Stimulated activated naive B cell treated with anti-CD40 and anti-IgM and Interleukin-4, amounts not matched to agents 10 μg/mL and 1 μg/mL and 100 μg/mL, for 72 hours (primary cell): ENCODE measurements at regions not wholly inside any gene's neighbourhood (a gene's known extent, or its start where the extent isn't known, plus 50 kb on each side); places are given as distances from the start of the nearest gene placed in this dataset.

Experiments
- ATAC-seq, 2 donors: fragments of 150-1000 bp; cut with Tn5 transposase; replicated peaks; 2 replicates each; pipeline ENCODE4 v1.10.0; 2021; ENCODE audit warnings: moderate library complexity in 1 of 2
- DNase-seq: peaks from one replicate; pipeline ENCODE4 v3.0.0; 2021
- H3K27ac Mint-ChIP-seq: one replicate; pipeline ENCODE4 v1.8.0; 2022; ENCODE audit warnings: mild to moderate bottlenecking, mixed read lengths
- H3K27me3 Mint-ChIP-seq, 2 donors: one replicate each; pipeline ENCODE4 v1.8.0; 2022; ENCODE audit warnings: mixed read lengths in 2 of 2
- H3K36me3 Mint-ChIP-seq, 2 donors: one replicate each; pipeline ENCODE4 v1.8.0; 2022; ENCODE audit warnings: mixed read lengths in 2 of 2, mild to moderate bottlenecking in 1 of 2
- H3K4me1 Mint-ChIP-seq, 2 donors: one replicate each; pipeline ENCODE4 v1.8.0; 2022; ENCODE audit warnings: mixed read lengths in 2 of 2, mild to moderate bottlenecking in 1 of 2
- H3K4me3 Mint-ChIP-seq, 2 donors: one replicate each; pipeline ENCODE4 v1.8.0; 2022; ENCODE audit warnings: mild to moderate bottlenecking in 2 of 2, mixed read lengths in 2 of 2, moderate library complexity in 1 of 2
- H3K9me3 Mint-ChIP-seq, 2 donors: one replicate each; pipeline ENCODE4 v1.8.0; 2022; ENCODE audit warnings: mixed read lengths in 2 of 2, mild to moderate bottlenecking in 1 of 2

- H3K27me3 Mint-ChIP-seq, result no peaks in the 10 kb centered on the region
- no peaks in the 10 kb centered on the region for H3K9me3 Mint-ChIP-seq
- no peak for DNase-seq
- peak; percentile 47 to 60 for ATAC-seq
- no peak overlapping the region for H3K4me3 Mint-ChIP-seq
- no peak overlapping the region for H3K27ac Mint-ChIP-seq
- H3K4me1 Mint-ChIP-seq, result no peaks in the 10 kb centered on the region
- peaks cover 0 to 6% of the 10 kb centered on the region in 2 donors for H3K36me3 Mint-ChIP-seq
These were observed 157.7 kb upstream of the POU5F2 start for GRCh38 chr5:93899026-93899600.

GRCh38 chr5:93894601-93895354 lies 153.4 kb upstream of the POU5F2 start:
- H3K36me3 Mint-ChIP-seq, result peaks cover 0 to 6% of the 10 kb centered on the region in 2 donors
- no peaks in the 10 kb centered on the region for H3K4me1 Mint-ChIP-seq
- no peak for ATAC-seq
- DNase-seq, result no peak
- no peak overlapping the region for H3K4me3 Mint-ChIP-seq
- H3K9me3 Mint-ChIP-seq, result no peaks in the 10 kb centered on the region
- H3K27me3 Mint-ChIP-seq, result no peaks in the 10 kb centered on the region
- no peak overlapping the region for H3K27ac Mint-ChIP-seq

- H3K36me3 Mint-ChIP-seq, result peaks cover 0 to 6% of the 10 kb centered on the region in 2 donors
- no peaks in the 10 kb centered on the region for H3K4me1 Mint-ChIP-seq
- ATAC-seq (no peak), DNase-seq (no peak)
- no peaks in the 10 kb centered on the region for H3K9me3 Mint-ChIP-seq
- H3K4me3 Mint-ChIP-seq, result no peak overlapping the region
- no peak overlapping the region for H3K27ac Mint-ChIP-seq
- no peaks in the 10 kb centered on the region for H3K27me3 Mint-ChIP-seq
These were observed 151.7 kb upstream of the POU5F2 start for GRCh38 chr5:93893075-93893474.

- ATAC-seq, result no peak
- Mint-ChIP-seq H3K36me3 (peaks cover 0 to 6% of the 10 kb centered on the region in 2 donors), H3K4me3 (no peak overlapping the region), H3K4me1 (no peaks in the 10 kb centered on the region), H3K27ac (no peak overlapping the region), H3K27me3 (no peaks in the 10 kb centered on the region), H3K9me3 (no peaks in the 10 kb centered on the region)
- no peak for DNase-seq
These were observed 151.1 kb upstream of the POU5F2 start for GRCh38 chr5:93892481-93892880.

GRCh38 chr5:93891491-93892480 lies 150.4 kb upstream of the POU5F2 start:
- Mint-ChIP-seq H3K4me3 (no peak overlapping the region), H3K4me1 (peaks cover 3 to 7% of the 10 kb centered on the region in 2 donors), H3K9me3 (no peaks in the 10 kb centered on the region), H3K27me3 (no peaks in the 10 kb centered on the region), H3K27ac (no peak overlapping the region), H3K36me3 (peaks cover 0 to 6% of the 10 kb centered on the region in 2 donors)
- ATAC-seq (no peak), DNase-seq (no peak)

- DNase-seq (no peak), ATAC-seq (no peak)
- H3K36me3 Mint-ChIP-seq, result peaks cover 0 to 6% of the 10 kb centered on the region in 2 donors
- no peaks in the 10 kb centered on the region for H3K27me3 Mint-ChIP-seq
- H3K4me1 Mint-ChIP-seq, result peaks cover 8 to 18% of the 10 kb centered on the region in 2 donors
- H3K9me3 Mint-ChIP-seq, result no peaks in the 10 kb centered on the region
- H3K27ac Mint-ChIP-seq, result no peak overlapping the region
- no peak overlapping the region for H3K4me3 Mint-ChIP-seq
These were observed 149.3 kb upstream of the POU5F2 start for GRCh38 chr5:93890657-93891056.

GRCh38 chr5:93887678-93888077 lies 146.3 kb upstream of the POU5F2 start:
- Mint-ChIP-seq H3K9me3 (no peaks in the 10 kb centered on the region), H3K27me3 (no peaks in the 10 kb centered on the region), H3K36me3 (peaks cover 0 to 4% of the 10 kb centered on the region in 2 donors), H3K4me3 (no peak overlapping the region), H3K27ac (no peak overlapping the region), H3K4me1 (peaks cover 13 to 33% of the 10 kb centered on the region in 2 donors)
- no peak for ATAC-seq
- DNase-seq, result no peak

- H3K36me3 Mint-ChIP-seq, result peaks cover 0 to 4% of the 10 kb centered on the region in 2 donors
- no peak overlapping the region for H3K27ac Mint-ChIP-seq
- H3K27me3 Mint-ChIP-seq, result no peaks in the 10 kb centered on the region
- peaks cover 13 to 33% of the 10 kb centered on the region in 2 donors for H3K4me1 Mint-ChIP-seq
- no peak for DNase-seq
- peak overlapping the region; percentile 71 to 75 for H3K4me3 Mint-ChIP-seq
- ATAC-seq, result peak in 1 of 2 donors; percentile 41
- H3K9me3 Mint-ChIP-seq, result no peaks in the 10 kb centered on the region
These were observed 145.5 kb upstream of the POU5F2 start for GRCh38 chr5:93886917-93887361.

- ATAC-seq, result no peak
- DNase-seq, result no peak
- H3K27me3 Mint-ChIP-seq, result no peaks in the 10 kb centered on the region
- no peaks in the 10 kb centered on the region for H3K9me3 Mint-ChIP-seq
- peaks cover 2 to 7% of the 10 kb centered on the region in 2 donors for H3K36me3 Mint-ChIP-seq
- no peak overlapping the region for H3K27ac Mint-ChIP-seq
- H3K4me1 Mint-ChIP-seq, result peaks cover 13 to 33% of the 10 kb centered on the region in 2 donors
- peak overlapping the region in 1 of 2 donors; percentile 75 for H3K4me3 Mint-ChIP-seq
These were observed 144.9 kb upstream of the POU5F2 start for GRCh38 chr5:93886098-93886806.

GRCh38 chr5:93884254-93884653 lies 142.9 kb upstream of the POU5F2 start:
- no peak for ATAC-seq
- Mint-ChIP-seq H3K4me3 (no peak overlapping the region), H3K4me1 (peaks cover 13 to 33% of the 10 kb centered on the region in 2 donors), H3K36me3 (peaks cover 5 to 15% of the 10 kb centered on the region in 2 donors), H3K9me3 (no peaks in the 10 kb centered on the region), H3K27me3 (no peaks in the 10 kb centered on the region), H3K27ac (no peak overlapping the region)
- no peak for DNase-seq

GRCh38 chr5:93883459-93883858 lies 142.1 kb upstream of the POU5F2 start:
- Mint-ChIP-seq H3K9me3 (no peaks in the 10 kb centered on the region), H3K36me3 (peaks cover 6 to 18% of the 10 kb centered on the region in 2 donors), H3K27me3 (no peaks in the 10 kb centered on the region), H3K27ac (no peak overlapping the region), H3K4me3 (peak overlapping the region in 1 of 2 donors; percentile 19), H3K4me1 (peaks cover 13 to 33% of the 10 kb centered on the region in 2 donors)
- ATAC-seq (no peak), DNase-seq (no peak)

- Mint-ChIP-seq H3K27ac (no peak overlapping the region), H3K9me3 (no peaks in the 10 kb centered on the region), H3K4me3 (no peak overlapping the region), H3K27me3 (no peaks in the 10 kb centered on the region), H3K4me1 (peaks cover 11 to 15% of the 10 kb centered on the region in 2 donors), H3K36me3 (peaks cover 18 to 27% of the 10 kb centered on the region in 2 donors)
- DNase-seq, result no peak
- no peak for ATAC-seq
These were observed 134.3 kb upstream of the POU5F2 start for GRCh38 chr5:93875693-93876092.

GRCh38 chr5:93874491-93874890 lies 133.1 kb upstream of the POU5F2 start:
- Mint-ChIP-seq H3K4me3 (no peak overlapping the region), H3K36me3 (peaks cover 18 to 36% of the 10 kb centered on the region in 2 donors), H3K9me3 (no peaks in the 10 kb centered on the region), H3K4me1 (peaks cover 11 to 15% of the 10 kb centered on the region in 2 donors), H3K27ac (peak overlapping the region; percentile 86), H3K27me3 (no peaks in the 10 kb centered on the region)
- ATAC-seq (peak; percentile 89), DNase-seq (no peak)
